GM18498 (cell line): ENCODE measurements at regions not wholly inside any gene's neighbourhood (a gene's known extent, or its start where the extent isn't known, plus 50 kb on each side); places are given as distances from the start of the nearest gene placed in this dataset.

Source experiments
- ATAC-seq: cut with Tn5 transposase; IDR thresholded peaks from one replicate; pipeline ENCODE4 v1.9.1; 2021; ENCODE audit warnings: mild to moderate bottlenecking, moderate library complexity; ENCODE audit not compliant: unreplicated experiment

- no peak for ATAC-seq
These were observed 426.3 kb upstream of the PKDCC start for GRCh38 chr2:41621563-41621962.

GRCh38 chr2:41622301-41622700 is 425.5 kb upstream of the PKDCC start:
- ATAC-seq: no peak

- ATAC-seq: no peak
These were observed 420.9 kb upstream of the PKDCC start for GRCh38 chr2:41626936-41627335.

- no peak for ATAC-seq
These were observed 413.1 kb upstream of the PKDCC start for GRCh38 chr2:41634686-41635085.

- ATAC-seq: no peak
These were observed 402.9 kb upstream of the PKDCC start for GRCh38 chr2:41644936-41645335.

GRCh38 chr2:41647468-41648050 is 400.3 kb upstream of the PKDCC start:
- no peak for ATAC-seq

GRCh38 chr2:41657226-41657625 is 390.6 kb upstream of the PKDCC start:
- no peak for ATAC-seq

GRCh38 chr2:41659758-41660157 is 388.1 kb upstream of the PKDCC start:
- ATAC-seq: no peak

- no peak for ATAC-seq
These were observed 385.4 kb upstream of the PKDCC start for GRCh38 chr2:41662461-41662860.

GRCh38 chr2:41663056-41663455 is 384.8 kb upstream of the PKDCC start:
- no peak for ATAC-seq

GRCh38 chr2:41668529-41668928 is 379.3 kb upstream of the PKDCC start:
- no peak for ATAC-seq

- ATAC-seq: no peak
These were observed 369.2 kb upstream of the PKDCC start for GRCh38 chr2:41678639-41679038.

GRCh38 chr2:41686156-41686555 is 361.7 kb upstream of the PKDCC start:
- ATAC-seq: no peak

GRCh38 chr2:41691561-41691960 is 356.3 kb upstream of the PKDCC start:
- no peak for ATAC-seq

GRCh38 chr2:41694536-41695049 is 353.2 kb upstream of the PKDCC start:
- ATAC-seq: no peak

GRCh38 chr2:41695198-41696113 is 352.4 kb upstream of the PKDCC start:
- no peak for ATAC-seq

- no peak for ATAC-seq
These were observed 350.4 kb upstream of the PKDCC start for GRCh38 chr2:41697389-41697788.

GRCh38 chr2:41698678-41699422 is 349.0 kb upstream of the PKDCC start:
- no peak for ATAC-seq

GRCh38 chr2:41701231-41701630 is 346.6 kb upstream of the PKDCC start:
- ATAC-seq: no peak

- ATAC-seq: no peak
These were observed 344.7 kb upstream of the PKDCC start for GRCh38 chr2:41703123-41703522.

GRCh38 chr2:41705634-41706033 is 342.2 kb upstream of the PKDCC start:
- no peak for ATAC-seq
